Ecto neural progenitor cell (in vitro differentiated cells): ENCODE measurements at regions not wholly inside any gene's neighbourhood (a gene's known extent, or its start where the extent isn't known, plus 50 kb on each side); places are given as distances from the start of the nearest gene placed in this dataset.

Experiments
- DNase-seq: peaks from one replicate; pipeline ENCODE4 v3.0.0-alpha.2; 2018; ENCODE audit warnings: low spot score

GRCh38 chr2:67462738-67463496 lies 65.8 kb downstream of the ETAA1 start:
- no peak for DNase-seq

- no peak for DNase-seq
These were observed 66.7 kb downstream of the ETAA1 start for GRCh38 chr2:67463810-67464209.

- DNase-seq = no peak
These were observed 68.5 kb downstream of the ETAA1 start for GRCh38 chr2:67465623-67466022.

GRCh38 chr2:67466734-67467133 lies 69.6 kb downstream of the ETAA1 start:
- DNase-seq = no peak

GRCh38 chr2:67471681-67472080 lies 74.5 kb downstream of the ETAA1 start:
- DNase-seq = no peak

- DNase-seq = no peak
These were observed 80.0 kb downstream of the ETAA1 start for GRCh38 chr2:67476809-67477790.

- no peak for DNase-seq
These were observed 82.1 kb downstream of the ETAA1 start for GRCh38 chr2:67479261-67479660.

- DNase-seq = no peak
These were observed 88.3 kb downstream of the ETAA1 start for GRCh38 chr2:67485431-67485830.

GRCh38 chr2:67486041-67486796 lies 89.1 kb downstream of the ETAA1 start:
- no peak for DNase-seq

- no peak for DNase-seq
These were observed 90.9 kb downstream of the ETAA1 start for GRCh38 chr2:67487993-67488392.

- no peak for DNase-seq
These were observed 92.3 kb downstream of the ETAA1 start for GRCh38 chr2:67489396-67489795.

- DNase-seq = no peak
These were observed 101.8 kb downstream of the ETAA1 start for GRCh38 chr2:67498931-67499330.

GRCh38 chr2:67499989-67500388 lies 102.9 kb downstream of the ETAA1 start:
- DNase-seq = no peak

- no peak for DNase-seq
These were observed 103.4 kb downstream of the ETAA1 start for GRCh38 chr2:67500541-67500940.

- DNase-seq = no peak
These were observed 105.4 kb downstream of the ETAA1 start for GRCh38 chr2:67502346-67503065.

GRCh38 chr2:67503066-67503795 lies 106.1 kb downstream of the ETAA1 start:
- DNase-seq = no peak

GRCh38 chr2:67510745-67511144 lies 113.6 kb downstream of the ETAA1 start:
- no peak for DNase-seq

GRCh38 chr2:67514515-67514914 lies 117.4 kb downstream of the ETAA1 start:
- DNase-seq = no peak

- DNase-seq = no peak
These were observed 117.9 kb downstream of the ETAA1 start for GRCh38 chr2:67515056-67515455.

- DNase-seq = no peak
These were observed 118.4 kb downstream of the ETAA1 start for GRCh38 chr2:67515538-67515937.

- no peak for DNase-seq
These were observed 119.2 kb downstream of the ETAA1 start for GRCh38 chr2:67516362-67516761.
